Hepatocyte (in vitro differentiated cells): ENCODE measurements at regions not wholly inside any gene's neighbourhood (a gene's known extent, or its start where the extent isn't known, plus 50 kb on each side); places are given as distances from the start of the nearest gene placed in this dataset.

Experiments used
- CTCF ChIP-seq: fragments of 200-600 bp; sonication (generic); IDR thresholded peaks from 2 replicates; pipeline ENCODE4 v1.5.1; 2016; ENCODE audit warnings: antibody characterized with exemption, mild to moderate bottlenecking; ENCODE audit not compliant: poor library complexity
- EZH2 ChIP-seq: fragments of 200-600 bp; sonication (generic); IDR thresholded peaks from 2 replicates; pipeline ENCODE4 v1.6.1; 2016; ENCODE audit warnings: antibody characterized with exemption, mild to moderate bottlenecking, borderline replicate concordance

DNA sequence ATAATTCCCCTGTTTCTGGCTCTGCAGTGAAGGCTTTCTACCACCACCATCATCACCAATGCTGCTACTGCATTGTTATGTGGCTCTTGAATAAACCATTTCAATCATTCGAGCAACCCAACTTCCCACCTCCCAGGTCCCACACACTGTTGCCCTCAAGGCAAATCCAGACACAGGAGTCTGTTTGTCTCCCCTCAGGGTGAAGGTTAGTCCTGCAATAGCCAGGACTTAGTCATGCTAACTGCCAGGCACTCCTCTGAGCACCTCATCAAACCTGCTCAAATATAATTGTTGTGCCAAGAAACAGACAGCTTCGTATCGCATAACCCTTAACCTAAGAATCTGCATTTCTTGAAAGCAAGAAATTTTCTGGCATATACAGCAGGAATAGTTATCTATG lies 213.2 kb downstream of the KDR start:
- no peak for TF ChIP-seq EZH2
- no peak for TF ChIP-seq CTCF
